G401.6 (cell line): ENCODE measurements at regions not wholly inside any gene's neighbourhood (a gene's known extent, or its start where the extent isn't known, plus 50 kb on each side); places are given as distances from the start of the nearest gene placed in this dataset.
"Not testable (repeated sequence)": the region's sequence is repeated elsewhere in the genome, so short reads cannot be mapped to it uniquely, and the experiment has no call there.

Experiments used
- FAIRE-seq: peaks from 2 replicates; lab custom pipeline; 2012; peaks lifted over from hg19 to GRCh38; lab: Jason Lieb, UNC

- no peak for FAIRE-seq
Measured at GRCh38 chr3:118187221-118187620, 847.4 kb downstream of the IGSF11 start.

DNA sequence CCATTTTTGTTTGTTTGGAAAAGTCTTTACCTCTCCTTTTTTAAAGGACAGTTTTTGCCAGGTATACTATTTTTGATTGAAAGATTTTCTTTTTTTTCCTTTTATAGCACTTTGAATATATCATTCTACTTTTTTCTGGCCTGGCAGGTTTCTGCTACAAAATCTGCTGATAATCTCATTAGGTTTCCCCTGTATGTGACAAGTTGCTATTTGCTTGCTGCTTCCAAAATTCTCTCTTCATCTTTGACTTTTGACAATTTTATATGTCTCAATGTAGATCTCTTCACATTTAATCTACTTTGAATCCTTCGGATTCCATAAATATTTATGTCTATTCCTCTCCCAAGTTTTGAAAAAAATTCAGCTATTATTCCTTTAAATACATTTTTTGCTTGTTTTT is 838.5 kb downstream of the IGSF11 start:
- no peak for FAIRE-seq

GRCh38 chr3:118199044-118199443 is 835.6 kb downstream of the IGSF11 start:
- no peak for FAIRE-seq

- no peak for FAIRE-seq
Measured at GRCh38 chr3:118204052-118204656, 830.5 kb downstream of the IGSF11 start.

- FAIRE-seq, result no peak
Measured at GRCh38 chr3:118207271-118207670, 827.4 kb downstream of the IGSF11 start.

- FAIRE-seq, result no peak
Measured at GRCh38 chr3:118208642-118209041, 826.0 kb downstream of the IGSF11 start.

GRCh38 chr3:118213892-118214291 is 820.8 kb downstream of the IGSF11 start:
- no peak for FAIRE-seq

DNA sequence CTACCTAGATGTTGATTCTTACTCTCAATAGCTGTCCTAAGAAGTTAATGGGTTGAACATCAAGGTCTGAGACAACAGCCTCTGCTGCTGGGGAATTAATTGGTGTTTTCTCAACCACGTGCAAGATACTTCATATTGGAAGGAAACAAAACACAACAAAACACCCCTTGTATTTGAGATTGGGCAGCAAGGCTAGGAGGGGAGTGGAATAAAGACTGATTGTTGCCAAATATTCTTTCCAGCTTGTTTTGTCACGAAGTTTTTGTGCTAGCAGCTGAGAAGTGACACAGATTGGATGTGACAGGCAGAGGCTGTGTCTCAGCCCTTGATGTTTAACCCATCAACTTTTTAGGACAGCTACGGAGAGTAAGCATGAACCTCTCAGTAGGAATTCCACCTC is 808.4 kb downstream of the IGSF11 start:
- no peak for FAIRE-seq

DNA sequence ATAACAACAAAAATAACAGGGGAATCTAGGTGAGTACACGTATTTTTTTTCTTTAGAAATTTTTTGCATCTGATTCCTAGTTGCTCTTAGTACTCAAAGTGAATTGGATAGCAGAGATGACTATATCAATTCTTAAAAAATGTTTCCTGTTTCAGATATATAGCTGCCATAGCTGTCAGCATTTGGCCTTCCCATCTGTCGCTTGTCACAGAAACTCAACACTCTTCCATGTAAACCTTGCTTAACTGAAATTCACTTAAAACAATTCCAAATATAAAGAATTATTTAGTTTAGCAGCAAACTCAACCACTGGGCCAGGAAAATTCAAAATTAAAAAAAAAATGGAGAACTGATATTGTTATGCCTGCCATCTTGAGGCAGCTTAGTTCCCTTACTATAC is 807.5 kb downstream of the IGSF11 start:
- no peak for FAIRE-seq

GRCh38 chr3:118228151-118228550 is 806.5 kb downstream of the IGSF11 start:
- no peak for FAIRE-seq

- no peak for FAIRE-seq
Measured at GRCh38 chr3:118229196-118229595, 805.5 kb downstream of the IGSF11 start.

GRCh38 chr3:118231578-118231977 is 803.1 kb downstream of the IGSF11 start:
- no peak for FAIRE-seq

- FAIRE-seq, result no peak
Measured at GRCh38 chr3:118239253-118239652, 795.4 kb downstream of the IGSF11 start.

DNA sequence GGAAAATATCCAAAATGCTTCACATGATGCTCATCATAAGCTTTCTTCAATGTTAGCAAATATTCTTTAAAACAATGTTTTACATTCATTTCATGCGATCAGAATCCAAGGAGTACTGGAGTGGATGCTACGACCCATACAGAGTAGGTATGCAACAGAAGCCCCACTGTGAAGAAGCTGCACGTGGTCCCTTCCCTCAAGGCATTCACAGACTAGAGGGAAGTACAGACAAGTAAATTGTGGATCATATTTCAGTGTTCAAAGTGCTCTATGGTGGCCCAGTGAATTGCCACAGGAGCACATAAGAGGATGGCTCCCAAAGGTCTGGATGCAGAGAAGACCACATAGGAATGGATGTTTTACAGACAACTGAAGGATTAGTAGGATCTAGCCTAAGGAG is 789.9 kb downstream of the IGSF11 start:
- FAIRE-seq, result no peak

GRCh38 chr3:118245312-118245711 is 789.3 kb downstream of the IGSF11 start:
- no peak for FAIRE-seq

DNA sequence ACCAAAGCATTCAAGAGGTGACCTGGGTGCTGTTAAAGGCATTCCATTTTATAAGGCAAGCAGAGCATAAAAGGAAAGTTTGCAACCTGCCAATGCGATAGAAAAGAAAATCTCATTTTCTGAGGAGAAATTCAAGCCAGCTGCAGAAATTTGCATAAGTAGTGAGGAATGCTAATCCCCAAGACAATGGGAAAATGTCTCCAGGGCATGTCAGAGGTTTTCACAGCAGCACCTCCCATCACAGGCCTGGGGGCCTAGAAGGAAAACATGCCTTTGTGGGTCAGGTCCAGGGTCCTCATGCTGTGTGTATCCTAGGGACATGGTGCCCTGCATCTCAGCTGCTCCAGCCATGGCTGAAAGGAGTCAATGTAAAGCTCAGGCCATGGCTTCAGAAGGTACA is 775.8 kb downstream of the IGSF11 start:
- not testable (repeated sequence) for FAIRE-seq

- no peak for FAIRE-seq
Measured at GRCh38 chr3:118262800-118263402, 771.7 kb downstream of the IGSF11 start.

DNA sequence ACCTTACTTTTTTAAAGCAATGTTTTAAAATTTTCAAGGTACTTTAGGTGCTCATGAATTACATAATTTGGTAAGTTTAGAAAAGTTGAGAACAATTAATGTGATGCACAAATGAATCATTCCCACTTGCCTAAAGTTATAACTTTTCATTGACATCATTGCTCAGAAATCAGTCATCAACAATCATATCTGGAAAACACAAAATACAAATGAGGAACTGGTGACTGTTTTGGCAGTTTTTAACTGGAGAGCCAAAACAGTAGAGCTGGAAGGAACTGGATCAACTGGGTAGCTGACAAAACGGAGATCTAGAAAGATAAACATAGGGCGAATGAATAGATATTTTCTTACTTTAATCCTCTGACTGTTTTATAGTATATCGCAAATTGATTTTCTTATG is 767.1 kb downstream of the IGSF11 start:
- no peak for FAIRE-seq

- no peak for FAIRE-seq
Measured at GRCh38 chr3:118269537-118270125, 765.0 kb downstream of the IGSF11 start.

- FAIRE-seq, result no peak
Measured at GRCh38 chr3:118272991-118273390, 761.7 kb downstream of the IGSF11 start.

GRCh38 chr3:118277814-118278213 is 756.8 kb downstream of the IGSF11 start:
- FAIRE-seq, result no peak

DNA sequence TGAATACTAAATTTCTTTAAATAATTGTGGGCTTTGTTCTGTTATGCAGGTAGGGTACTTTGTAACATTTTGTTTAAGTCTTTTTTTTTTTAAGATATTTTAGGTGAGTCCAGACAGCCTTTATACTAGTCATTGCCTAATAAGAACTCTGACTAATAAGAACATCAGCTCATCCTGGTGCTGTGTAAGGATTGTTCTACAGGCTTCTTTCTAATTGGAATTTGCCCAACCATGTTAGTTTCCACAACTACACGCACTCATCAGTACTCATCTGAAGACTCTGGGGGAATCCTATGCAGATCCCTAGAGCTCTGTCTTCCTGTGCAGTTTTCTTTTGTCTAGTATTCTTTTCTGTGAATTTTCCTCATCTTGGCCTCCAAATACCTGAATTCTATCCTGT is 741.8 kb downstream of the IGSF11 start:
- FAIRE-seq, result no peak

DNA sequence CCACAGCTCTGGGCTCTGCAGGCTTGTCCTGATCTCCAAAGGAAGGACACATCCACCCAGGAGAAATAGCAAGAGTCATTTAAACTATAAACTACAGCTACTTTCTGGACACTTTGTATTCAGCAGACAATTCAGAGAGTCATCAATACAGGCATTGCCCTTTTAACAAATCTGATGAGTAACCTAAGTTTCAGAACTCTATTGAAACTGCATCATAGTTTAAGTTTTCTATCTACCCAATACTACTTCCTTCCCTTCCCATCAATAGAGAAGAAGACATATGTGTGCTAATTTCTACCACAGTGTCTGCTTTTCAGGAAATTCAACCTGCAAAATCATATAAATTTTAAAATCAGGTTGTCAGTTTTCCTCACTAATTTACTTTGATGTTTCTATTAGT is 736.5 kb downstream of the IGSF11 start:
- no peak for FAIRE-seq

DNA sequence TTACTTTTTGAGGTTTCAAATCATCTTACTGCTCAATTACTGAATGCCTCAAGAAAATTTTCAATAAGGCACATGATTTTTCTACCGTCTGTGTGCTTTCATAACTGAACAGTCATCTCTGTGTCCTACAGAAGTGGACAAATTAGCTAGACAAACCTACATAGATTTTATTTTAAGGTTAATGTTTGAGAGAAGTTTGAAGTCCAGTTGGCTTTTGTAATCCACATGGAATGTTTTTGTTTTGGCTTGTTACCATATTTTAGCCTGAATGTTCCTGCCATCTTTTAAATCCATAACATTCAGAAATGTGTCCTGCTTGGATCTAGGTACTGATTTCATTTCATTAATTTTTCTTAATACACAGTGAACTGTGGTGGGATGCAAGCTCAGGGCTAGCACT is 730.1 kb downstream of the IGSF11 start:
- FAIRE-seq, result no peak
